SK-N-SH treated with all-trans-retinoic acid at 6 μM for 48 hours (cell line): ENCODE measurements at regions not wholly inside any gene's neighbourhood (a gene's known extent, or its start where the extent isn't known, plus 50 kb on each side); places are given as distances from the start of the nearest gene placed in this dataset.

ENCODE experiments used
- ATAC-seq: fragments of 200-7000 bp; cut with Tn5 transposase; 3 replicates; pipeline ENCODE4 v1.9.1; 2020; ENCODE audit warnings: mild to moderate bottlenecking, moderate library complexity
- ARNTL ChIP-seq: fragments of 450-650 bp; formaldehyde crosslinking; IDR thresholded peaks from 2 replicates; pipeline ENCODE4 v1.5.0; 2020; ENCODE audit warnings: low read depth, mild to moderate bottlenecking, moderate library complexity, borderline replicate concordance
- BACH2 ChIP-seq: fragments of 250-450 bp; sonication (Bioruptor Pico); IDR thresholded peaks from 2 replicates; pipeline ENCODE4 v1.9.0; 2021; ENCODE audit warnings: mild to moderate bottlenecking, borderline replicate concordance
- CREB5 ChIP-seq: fragments of 250-450 bp; sonication (Bioruptor Pico); IDR thresholded peaks from 2 replicates; pipeline ENCODE4 v1.5.1; 2020; ENCODE audit warnings: low read depth, mild to moderate bottlenecking, moderate library complexity
- CSDC2 ChIP-seq: fragments of 250-450 bp; sonication (Bioruptor Pico); IDR thresholded peaks from 2 replicates; pipeline ENCODE4 v1.5.0; 2020; ENCODE audit warnings: mild to moderate bottlenecking, moderate library complexity
- CSRNP3 ChIP-seq: fragments of 250-450 bp; sonication (Bioruptor Pico); IDR thresholded peaks from 2 replicates; pipeline ENCODE4 v1.5.1; 2021; ENCODE audit warnings: mild to moderate bottlenecking, moderate library complexity
- ESRRG ChIP-seq: fragments of 250-450 bp; sonication (Bioruptor Pico); IDR thresholded peaks from 2 replicates; pipeline ENCODE4 v1.6.1; 2021; ENCODE audit warnings: mild to moderate bottlenecking
- GLIS3 ChIP-seq: fragments of 250-450 bp; sonication (Bioruptor Pico); IDR thresholded peaks from 2 replicates; pipeline ENCODE4 v1.5.0; 2020; ENCODE audit warnings: mild to moderate bottlenecking, moderate library complexity
- ISL1 ChIP-seq: fragments of 250-450 bp; sonication (Bioruptor Pico); IDR thresholded peaks from 2 replicates; pipeline ENCODE4 v2.1.2; 2022; ENCODE audit warnings: mild to moderate bottlenecking, moderate library complexity
- OSR1 ChIP-seq: fragments of 250-450 bp; sonication (Bioruptor Pico); IDR thresholded peaks from 2 replicates; pipeline ENCODE4 v1.8.0; 2022; ENCODE audit warnings: moderate library complexity, mild to moderate bottlenecking, inconsistent platforms
- PATZ1 ChIP-seq: fragments of 250-450 bp; sonication (Bioruptor Pico); IDR thresholded peaks from 2 replicates; pipeline ENCODE4 v1.8.0; 2020; ENCODE audit warnings: mild to moderate bottlenecking, moderate library complexity, borderline replicate concordance
- POU6F1 ChIP-seq: fragments of 250-450 bp; sonication (Bioruptor Pico); IDR thresholded peaks from 2 replicates; pipeline ENCODE4 v1.8.0; 2021; ENCODE audit warnings: low read depth, mild to moderate bottlenecking, moderate library complexity, borderline replicate concordance
- PPARA ChIP-seq: fragments of 250-450 bp; sonication (Bioruptor Pico); IDR thresholded peaks from 2 replicates; pipeline ENCODE4 v1.5.0; 2020; ENCODE audit warnings: mild to moderate bottlenecking, borderline replicate concordance
- RARB ChIP-seq: fragments of 250-450 bp; sonication (Bioruptor Pico); IDR thresholded peaks from 2 replicates; pipeline ENCODE4 v1.8.0; 2021; ENCODE audit warnings: mild to moderate bottlenecking, moderate library complexity
- SNAI2 ChIP-seq: fragments of 250-450 bp; sonication (Bioruptor Pico); IDR thresholded peaks from 2 replicates; pipeline ENCODE4 v1.5.0; 2020; ENCODE audit warnings: mild to moderate bottlenecking, moderate library complexity
- TOX ChIP-seq: fragments of 250-450 bp; sonication (Bioruptor Pico); IDR thresholded peaks from 2 replicates; pipeline ENCODE4 v1.8.0; 2021; ENCODE audit warnings: mild to moderate bottlenecking, moderate library complexity, borderline replicate concordance
- ZC3H10 ChIP-seq: fragments of 250-450 bp; sonication (Bioruptor Pico); IDR thresholded peaks from 2 replicates; pipeline ENCODE4 v1.5.1; 2021; ENCODE audit warnings: mild to moderate bottlenecking, moderate library complexity
- ZFP3 ChIP-seq: fragments of 250-450 bp; sonication (Bioruptor Pico); IDR thresholded peaks from 2 replicates; pipeline ENCODE4 v1.5.0; 2020; ENCODE audit warnings: mild to moderate bottlenecking, moderate library complexity
- ZFP30 ChIP-seq: fragments of 450-650 bp; formaldehyde crosslinking; IDR thresholded peaks from 2 replicates; pipeline ENCODE4 v1.5.0; 2022; ENCODE audit warnings: mild to moderate bottlenecking, moderate library complexity
- ZNF70 ChIP-seq: fragments of 450-650 bp; formaldehyde crosslinking; IDR thresholded peaks from 2 replicates; pipeline ENCODE4 v1.5.0; 2020; ENCODE audit warnings: mild to moderate bottlenecking, moderate library complexity
- ZNF8 ChIP-seq: fragments of 450-650 bp; formaldehyde crosslinking; IDR thresholded peaks from 2 replicates; pipeline ENCODE4 v1.5.0; 2020; ENCODE audit warnings: mild to moderate bottlenecking, moderate library complexity

- ATAC-seq: no peak
- no peak for TF ChIP-seq ZFP30 (CRISPR knock-in tag)
- TF ChIP-seq OSR1 (CRISPR knock-in tag): no peak
- no peak for TF ChIP-seq ESRRG (CRISPR knock-in tag)
- no peak for TF ChIP-seq PPARA (CRISPR knock-in tag)
- no peak for TF ChIP-seq CSRNP3 (CRISPR knock-in tag)
- TF ChIP-seq ZNF8 (CRISPR knock-in tag): no peak
- TF ChIP-seq, all 23 proteins: peak for 0
Observed at GRCh38 chr4:128564081-128564630, 245.3 kb upstream of the JADE1 start.

- TF ChIP-seq CSDC2 (CRISPR knock-in tag) (no peak), ARNTL (CRISPR knock-in tag) (no peak), ZFP3 (CRISPR knock-in tag) (no peak), ZC3H10 (CRISPR knock-in tag) (no peak), ZNF70 (CRISPR knock-in tag) (no peak), PATZ1 (CRISPR knock-in tag) (no peak), SNAI2 (CRISPR knock-in tag) (no peak), RARB (no peak), ZNF8 (CRISPR knock-in tag) (no peak), ESRRG (CRISPR knock-in tag) (no peak), GLIS3 (CRISPR knock-in tag) (no peak), CSRNP3 (CRISPR knock-in tag) (no peak), TOX (CRISPR knock-in tag) (no peak), OSR1 (CRISPR knock-in tag) (no peak), CREB5 (CRISPR knock-in tag) (no peak)
- no peak for ATAC-seq
Observed at GRCh38 chr4:128560754-128561495, 248.6 kb upstream of the JADE1 start.

- no peak for ATAC-seq
- no peak for TF ChIP-seq TOX (CRISPR knock-in tag)
- TF ChIP-seq ZC3H10 (CRISPR knock-in tag): no peak
- no peak for TF ChIP-seq OSR1 (CRISPR knock-in tag)
- no peak for TF ChIP-seq CREB5 (CRISPR knock-in tag)
- TF ChIP-seq BACH2 (CRISPR knock-in tag): no peak
- TF ChIP-seq GLIS3 (CRISPR knock-in tag): no peak
- no peak for TF ChIP-seq ISL1 (CRISPR knock-in tag)
- no peak for TF ChIP-seq ARNTL (CRISPR knock-in tag)
- no peak for TF ChIP-seq PATZ1 (CRISPR knock-in tag)
- TF ChIP-seq POU6F1 (CRISPR knock-in tag): no peak
- no peak for TF ChIP-seq ZFP30 (CRISPR knock-in tag)
- no peak for TF ChIP-seq ZFP3 (CRISPR knock-in tag)
- no peak for TF ChIP-seq SNAI2 (CRISPR knock-in tag)
Observed at GRCh38 chr4:128558896-128559679, 250.4 kb upstream of the JADE1 start.
